Muscle of leg (tissue), 3 donors: ENCODE measurements at regions not wholly inside any gene's neighbourhood (a gene's known extent, or its start where the extent isn't known, plus 50 kb on each side); places are given as distances from the start of the nearest gene placed in this dataset.
"Not testable (repeated sequence)": the region's sequence is repeated elsewhere in the genome, so short reads cannot be mapped to it uniquely, and the experiment has no call there.

Source experiments
- DNase-seq: peaks from one replicate; pipeline ENCODE4 v3.0.0; 2013
- H3K27ac ChIP-seq: one replicate; pipeline ENCODE4 v1.5.1; 2013; ENCODE audit warnings: mild to moderate bottlenecking, low read length, control low read depth
- H3K27me3 ChIP-seq: one replicate; pipeline ENCODE4 v1.6.1; 2013; ENCODE audit warnings: low read length; ENCODE audit not compliant: control insufficient read depth, insufficient read depth
- H3K36me3 ChIP-seq: one replicate; pipeline ENCODE4 v1.6.1; 2013; ENCODE audit warnings: low read length; ENCODE audit not compliant: control insufficient read depth, insufficient read depth
- H3K4me1 ChIP-seq: one replicate; pipeline ENCODE4 v1.6.1; 2013; ENCODE audit warnings: low read length; ENCODE audit not compliant: control insufficient read depth, insufficient read depth
- H3K4me3 ChIP-seq: one replicate; pipeline ENCODE4 v1.5.1; 2013; ENCODE audit warnings: low read length, control low read depth
- H3K9me3 ChIP-seq: replicated peaks from 2 replicates; pipeline ENCODE4 v1.6.1; 2013; ENCODE audit warnings: low read depth, low read length; ENCODE audit not compliant: control insufficient read depth
- WGBS: methylation state at CpG from one replicate; pipeline ENCODE4 v1.1.5; 2013; ENCODE audit warnings: missing lambda C conversion rate; ENCODE audit not compliant: insufficient coverage; 5-methylcytosine and 5-hydroxymethylcytosine counted together

DNA sequence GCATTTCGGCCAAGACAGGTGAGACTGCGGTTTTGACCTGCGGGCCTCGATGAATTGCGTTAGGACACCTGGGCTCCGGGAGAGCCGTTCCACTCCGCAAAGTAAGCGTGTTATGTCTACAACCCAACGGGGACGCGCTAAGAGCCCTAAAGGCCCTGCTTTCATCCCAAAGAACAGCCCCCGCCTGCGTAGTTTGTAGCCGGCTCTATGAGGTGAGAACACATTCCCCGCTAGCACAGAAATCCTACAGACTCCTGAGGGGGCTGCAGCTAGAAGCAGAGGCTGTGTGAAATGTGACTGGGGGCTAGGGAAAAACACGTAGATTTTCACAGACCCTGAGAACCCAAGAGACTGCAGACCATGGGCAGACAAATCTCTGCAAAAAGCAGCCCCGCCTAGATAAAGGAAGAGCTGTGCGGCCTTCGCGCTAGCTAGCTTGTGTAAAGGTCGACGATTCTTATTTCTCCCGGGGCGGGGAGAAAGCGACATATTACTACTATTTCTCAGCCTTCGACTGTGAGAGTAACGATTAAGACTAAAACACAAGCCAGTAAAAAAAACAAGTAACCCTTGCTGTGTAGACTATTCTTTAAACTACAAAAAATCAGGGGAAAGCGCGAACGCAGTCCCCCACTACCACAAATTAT, 242.9 kb downstream of the FAM72C start:
- WGBS: no CpG with 5 or more reads among the region's 31 CpGs
- not testable (repeated sequence) for H3K4me1 ChIP-seq, H3K4me3 ChIP-seq, H3K36me3 ChIP-seq, H3K27me3 ChIP-seq, H3K9me3 ChIP-seq, DNase-seq, H3K27ac ChIP-seq

DNA sequence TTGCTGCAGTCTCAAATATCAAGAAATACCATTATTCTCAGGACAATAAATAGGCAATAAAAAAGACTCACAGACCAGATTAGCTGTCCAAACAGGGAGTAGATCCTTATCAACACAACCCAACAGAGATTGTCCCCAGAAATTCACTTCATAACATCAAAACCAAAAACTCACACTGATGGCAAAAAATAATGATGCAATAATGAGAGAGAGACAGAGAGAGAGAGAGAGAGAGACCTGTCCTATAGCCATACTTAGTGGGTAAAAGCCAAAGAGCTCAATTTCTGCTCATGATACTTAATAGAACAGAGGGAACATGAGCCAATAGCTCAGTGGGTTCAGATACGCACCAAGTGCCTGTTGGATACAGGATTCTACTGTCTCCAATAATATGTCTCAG, 244.5 kb downstream of the FAM72C start:
- DNase-seq: no peak
- Histone ChIP-seq H3K27me3 (peaks cover 2% of the 10 kb centered on the region), H3K36me3 (no peaks in the 10 kb centered on the region), H3K9me3 (no peaks in the 10 kb centered on the region), H3K4me1 (no peaks in the 10 kb centered on the region), H3K4me3 (no peak overlapping the region), H3K27ac (no peak overlapping the region)
- WGBS: no CpG with 5 or more reads among the region's 1 CpG

DNA sequence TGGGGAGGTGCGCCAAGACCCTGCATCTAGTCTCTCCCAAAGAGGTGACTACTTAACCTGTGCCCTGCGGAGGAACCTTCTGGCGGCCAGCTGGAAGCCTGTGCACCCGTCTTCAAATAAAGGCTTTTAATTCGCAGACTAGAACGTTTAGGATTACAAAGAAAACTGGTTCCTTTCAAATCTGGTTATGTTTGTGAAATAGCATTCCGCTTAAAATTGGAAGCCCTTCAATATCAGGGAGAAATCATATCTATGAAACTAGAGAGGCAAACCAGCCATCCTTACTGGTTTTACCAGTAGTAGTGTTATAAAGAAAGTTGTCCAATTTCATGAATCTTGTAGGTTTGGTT, 250.8 kb downstream of the FAM72C start:
- DNase-seq: no peak
- no peaks in the 10 kb centered on the region for H3K4me1 ChIP-seq
- H3K27ac ChIP-seq: no peak overlapping the region
- peaks cover 9% of the 10 kb centered on the region for H3K27me3 ChIP-seq
- 20% methylated on average over 3 of the region's 7 CpGs for WGBS
- H3K9me3 ChIP-seq: no peaks in the 10 kb centered on the region
- no peaks in the 10 kb centered on the region for H3K36me3 ChIP-seq
- no peak overlapping the region for H3K4me3 ChIP-seq

DNA sequence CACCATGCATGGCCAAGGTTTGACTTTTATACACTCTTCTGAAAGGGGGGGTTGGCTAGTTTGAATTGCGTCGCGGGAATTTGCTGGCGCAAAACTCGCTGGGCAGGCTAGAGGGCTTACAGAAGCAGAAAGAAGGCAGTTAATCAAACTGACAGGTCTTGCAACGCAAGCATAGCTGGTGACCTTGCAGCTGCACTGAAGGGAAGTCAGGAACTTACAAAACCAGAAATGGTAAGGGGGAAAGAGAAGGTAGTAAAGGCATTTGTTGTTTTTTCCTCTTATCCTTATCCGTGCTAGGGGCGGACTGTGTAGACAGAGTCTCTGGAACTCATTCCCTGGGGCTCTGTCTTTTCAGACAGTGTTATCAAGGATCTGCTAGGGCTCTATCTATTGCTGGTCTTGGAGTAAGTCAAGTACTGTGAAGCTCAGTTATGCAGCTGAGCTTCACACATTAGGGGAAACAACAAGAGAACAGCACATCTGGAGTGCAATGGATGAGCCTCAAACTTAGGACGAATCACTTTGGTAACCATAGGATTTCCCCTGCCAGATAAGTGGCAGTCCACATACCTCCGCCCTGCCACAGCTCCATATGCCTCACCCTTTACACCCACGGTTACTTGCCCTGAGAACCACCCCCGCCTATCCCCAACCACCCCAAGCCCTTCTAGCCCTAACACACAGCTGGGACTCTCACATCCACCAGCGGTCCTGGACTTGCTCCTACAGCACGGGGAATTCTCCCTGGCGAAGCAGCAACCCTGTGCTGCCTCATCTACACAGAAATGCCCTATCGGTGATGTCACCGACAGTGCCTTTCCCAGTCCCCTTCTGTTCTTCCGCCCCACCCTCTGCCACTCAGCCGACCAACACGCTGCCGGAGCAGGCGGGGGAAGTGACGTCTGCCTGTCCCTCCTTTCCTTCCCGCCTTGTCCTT, 251.4 kb downstream of the FAM72C start:
- WGBS: 17% methylated on average over 21 of the region's 24 CpGs
- DNase-seq: no peak
- H3K27me3 ChIP-seq: peaks cover 8% of the 10 kb centered on the region

DNA sequence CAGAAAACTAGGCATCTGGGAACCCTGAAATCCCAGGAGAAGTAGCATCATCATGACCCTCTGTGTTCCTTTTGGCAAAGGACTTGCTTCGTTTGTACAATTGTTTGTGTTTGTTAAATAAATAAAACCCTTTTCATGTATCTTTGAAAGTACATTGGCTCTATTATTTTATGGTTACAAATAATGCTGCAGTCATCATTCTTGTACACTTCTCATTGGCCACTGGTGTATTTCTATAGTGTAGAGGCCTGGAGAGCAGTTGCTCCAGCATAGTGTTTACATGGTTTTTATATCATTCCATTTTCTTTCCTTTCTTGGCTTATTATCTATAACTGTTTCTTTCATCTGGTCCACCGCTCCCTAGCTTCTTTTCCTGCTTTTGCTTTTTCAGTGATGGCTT, 253.3 kb downstream of the FAM72C start:
- H3K4me1 ChIP-seq: no peaks in the 10 kb centered on the region
- no peaks in the 10 kb centered on the region for H3K36me3 ChIP-seq
- H3K9me3 ChIP-seq: no peaks in the 10 kb centered on the region
- peaks cover 8% of the 10 kb centered on the region for H3K27me3 ChIP-seq
- H3K27ac ChIP-seq: no peak overlapping the region
- no peak for DNase-seq
- no CpG with 5 or more reads among the region's 2 CpGs for WGBS
- no peak overlapping the region for H3K4me3 ChIP-seq

More for the DNA sequence above, 251.4 kb downstream of the FAM72C start:
- Histone ChIP-seq H3K9me3 (no peaks in the 10 kb centered on the region), H3K4me3 (no peak overlapping the region), H3K36me3 (no peaks in the 10 kb centered on the region), H3K4me1 (no peaks in the 10 kb centered on the region), H3K27ac (no peak overlapping the region)

DNA sequence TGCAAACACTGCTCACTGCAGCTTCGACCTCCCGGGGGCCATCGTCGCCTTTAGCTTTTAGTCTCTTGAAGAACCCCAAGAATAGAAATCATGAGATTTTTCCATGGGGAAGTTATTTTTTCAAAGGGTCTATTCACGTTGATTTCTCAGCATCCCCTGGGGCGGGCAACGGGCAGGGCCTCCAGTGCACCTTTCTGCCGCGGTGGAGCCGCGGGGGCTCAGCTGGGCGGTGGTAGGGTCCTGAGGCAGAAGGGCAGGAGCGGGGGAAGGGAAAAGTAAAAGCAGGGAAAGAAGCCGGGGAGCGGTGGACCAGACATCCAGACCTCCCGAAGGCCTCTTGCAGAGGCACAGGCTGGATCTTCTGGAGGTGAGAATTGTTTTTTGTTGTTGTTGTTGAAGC, 253.8 kb downstream of the FAM72C start:
- Histone ChIP-seq H3K4me1 (no peaks in the 10 kb centered on the region), H3K36me3 (no peaks in the 10 kb centered on the region), H3K9me3 (no peaks in the 10 kb centered on the region), H3K27me3 (peaks cover 8% of the 10 kb centered on the region), H3K27ac (no peak overlapping the region), H3K4me3 (no peak overlapping the region)
- no peak for DNase-seq
- WGBS: 22% methylated on average over 15 of the region's 16 CpGs

DNA sequence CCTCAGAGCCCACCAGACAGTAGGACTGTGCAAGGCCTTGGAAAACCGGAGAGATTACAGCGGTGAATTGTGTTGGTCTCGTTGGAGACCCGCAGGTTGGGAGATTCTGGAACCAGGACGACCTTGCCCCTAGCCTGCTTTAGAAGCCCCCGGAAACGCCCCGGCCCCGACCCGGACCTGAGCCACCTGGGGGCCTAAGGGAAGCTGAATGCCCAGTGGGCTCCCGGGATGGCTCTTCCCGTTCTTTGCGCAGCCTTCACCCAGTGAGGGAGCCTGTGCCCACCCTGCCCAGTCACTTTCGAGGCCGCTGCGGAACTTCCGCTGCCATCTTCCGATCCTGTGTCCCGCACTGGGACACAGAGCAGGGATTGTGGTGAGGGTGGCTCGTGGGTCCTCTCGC, 254.4 kb downstream of the FAM72C start:
- no peak overlapping the region for H3K4me3 ChIP-seq
- H3K27me3 ChIP-seq: peaks cover 8% of the 10 kb centered on the region
- WGBS: 33% methylated on average over 20 of the region's 21 CpGs
- H3K27ac ChIP-seq: no peak overlapping the region
- no peaks in the 10 kb centered on the region for H3K9me3 ChIP-seq
- H3K36me3 ChIP-seq: no peaks in the 10 kb centered on the region
- no peaks in the 10 kb centered on the region for H3K4me1 ChIP-seq
- no peak for DNase-seq

DNA sequence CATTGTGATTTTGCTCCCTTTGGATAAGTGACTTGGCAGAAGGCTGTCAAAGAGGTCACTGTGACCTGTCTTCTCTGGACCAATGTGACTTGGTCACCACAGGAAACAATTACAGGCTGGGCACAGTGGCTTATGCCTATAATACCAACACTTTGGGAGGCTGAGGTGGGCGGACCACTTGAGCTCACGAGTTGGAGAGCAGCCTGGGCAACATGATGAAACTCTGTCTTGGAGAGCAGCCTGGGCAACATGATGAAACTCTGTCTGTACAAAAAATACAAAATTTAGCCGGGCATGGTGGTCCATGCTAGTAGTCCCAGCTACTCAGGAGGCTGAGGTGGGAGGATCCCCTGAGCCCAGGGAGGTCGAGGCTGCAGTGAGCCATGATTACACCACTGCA, 256.9 kb downstream of the FAM72C start:
- H3K27ac ChIP-seq, H3K4me1 ChIP-seq, DNase-seq, H3K9me3 ChIP-seq, H3K36me3 ChIP-seq, H3K4me3 ChIP-seq, H3K27me3 ChIP-seq: not testable (repeated sequence)
- 83% methylated on average over 1 of the region's 4 CpGs for WGBS

DNA sequence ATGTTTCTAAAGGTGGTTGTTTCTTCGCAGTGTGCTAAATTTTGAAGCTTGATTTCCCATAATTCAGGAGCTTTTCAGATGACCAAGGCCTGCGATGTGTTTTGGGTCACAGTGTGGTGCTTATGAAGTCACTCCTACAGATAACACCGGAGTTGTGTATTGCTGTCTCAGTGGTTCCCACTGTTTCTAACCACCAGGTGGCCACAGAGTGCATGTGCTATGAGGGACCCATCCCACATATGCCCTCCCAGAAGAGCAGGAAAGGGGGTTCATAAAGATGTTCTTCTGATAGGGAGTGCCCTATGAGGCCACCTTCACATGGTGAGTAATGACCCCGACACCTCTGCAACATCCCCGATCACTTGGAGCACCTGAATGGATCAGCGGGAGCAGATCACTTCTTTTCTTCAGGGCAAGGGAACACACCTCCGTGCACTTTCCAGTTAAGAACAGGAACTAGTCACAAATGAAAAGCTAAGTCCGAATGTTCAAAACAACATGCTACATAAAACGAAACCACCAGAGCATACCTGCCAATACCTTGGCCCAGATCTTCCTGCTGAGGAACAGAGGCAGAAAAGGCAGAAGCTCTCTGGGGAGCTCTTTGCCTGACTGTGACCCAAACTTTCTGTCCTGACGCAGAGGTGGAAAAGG, 262.1 kb downstream of the FAM72C start:
- not testable (repeated sequence) for H3K27ac ChIP-seq, H3K36me3 ChIP-seq, DNase-seq, H3K4me3 ChIP-seq, H3K4me1 ChIP-seq, H3K27me3 ChIP-seq, H3K9me3 ChIP-seq
- 41% methylated on average over 4 of the region's 10 CpGs for WGBS

DNA sequence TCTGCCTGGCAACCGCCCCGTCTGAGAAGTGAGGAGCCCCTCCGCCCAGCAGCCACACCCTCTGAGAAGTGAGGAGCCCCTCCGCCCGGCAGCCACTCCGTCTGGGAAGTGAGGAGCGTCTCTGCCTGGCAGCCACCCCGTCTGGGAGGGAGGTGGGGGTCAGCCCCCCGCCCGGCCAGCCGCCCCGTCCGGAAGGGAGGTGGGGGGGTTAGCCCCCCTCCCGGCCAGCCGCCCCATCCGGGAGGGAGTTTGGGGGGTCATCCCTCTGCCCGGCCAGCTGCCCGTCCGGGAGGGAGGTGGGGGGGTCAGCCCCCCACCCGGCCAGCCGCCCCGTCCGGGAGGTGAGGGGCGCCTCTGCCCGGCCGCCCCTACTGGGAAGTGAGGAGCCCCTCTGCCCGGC, 269.0 kb downstream of the FAM72C start:
- H3K36me3 ChIP-seq, H3K4me3 ChIP-seq, DNase-seq, H3K4me1 ChIP-seq, H3K27ac ChIP-seq, H3K9me3 ChIP-seq: not testable (repeated sequence)
- no CpG with 5 or more reads among the region's 27 CpGs for WGBS
- H3K27me3 ChIP-seq: peaks cover 27% of the 10 kb centered on the region
